ENCODE measurements at regions not wholly inside any gene's neighbourhood (a gene's known extent, or its start where the extent isn't known, plus 50 kb on each side); places are given as distances from the start of the nearest gene placed in this dataset.

DNA sequence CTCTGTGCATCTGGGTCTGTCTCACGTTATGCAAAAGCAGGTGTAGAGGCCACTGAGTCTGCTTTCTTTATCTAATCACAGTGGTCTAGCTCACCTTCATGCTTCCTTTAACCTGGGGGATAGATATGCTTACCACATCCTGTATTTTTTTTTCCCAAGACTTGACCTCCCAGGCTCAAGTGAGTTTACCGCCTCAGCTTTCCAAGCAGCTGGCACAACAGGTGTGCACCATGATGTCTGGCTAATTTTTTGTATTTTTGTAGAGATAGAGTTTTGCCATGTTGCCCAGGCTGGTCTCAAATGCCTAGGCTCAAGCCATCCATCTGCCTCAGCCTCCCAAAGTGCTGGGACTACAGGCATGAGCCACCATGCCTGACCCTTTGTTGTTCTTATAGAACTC lies 236.0 kb downstream of the ATP23 start:
- TF ChIP-seq, protein P1, sequence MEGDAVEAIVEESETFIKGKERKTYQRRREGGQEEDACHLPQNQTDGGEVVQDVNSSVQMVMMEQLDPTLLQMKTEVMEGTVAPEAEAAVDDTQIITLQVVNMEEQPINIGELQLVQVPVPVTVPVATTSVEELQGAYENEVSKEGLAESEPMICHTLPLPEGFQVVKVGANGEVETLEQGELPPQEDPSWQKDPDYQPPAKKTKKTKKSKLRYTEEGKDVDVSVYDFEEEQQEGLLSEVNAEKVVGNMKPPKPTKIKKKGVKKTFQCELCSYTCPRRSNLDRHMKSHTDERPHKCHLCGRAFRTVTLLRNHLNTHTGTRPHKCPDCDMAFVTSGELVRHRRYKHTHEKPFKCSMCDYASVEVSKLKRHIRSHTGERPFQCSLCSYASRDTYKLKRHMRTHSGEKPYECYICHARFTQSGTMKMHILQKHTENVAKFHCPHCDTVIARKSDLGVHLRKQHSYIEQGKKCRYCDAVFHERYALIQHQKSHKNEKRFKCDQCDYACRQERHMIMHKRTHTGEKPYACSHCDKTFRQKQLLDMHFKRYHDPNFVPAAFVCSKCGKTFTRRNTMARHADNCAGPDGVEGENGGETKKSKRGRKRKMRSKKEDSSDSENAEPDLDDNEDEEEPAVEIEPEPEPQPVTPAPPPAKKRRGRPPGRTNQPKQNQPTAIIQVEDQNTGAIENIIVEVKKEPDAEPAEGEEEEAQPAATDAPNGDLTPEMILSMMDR (IDR thresholded peaks at IDR 0.05) = no peak
- Mint-ChIP-seq H3K4me1 (ENCODE audit: low read depth) (no peaks in the 10 kb centered on the region), H3K27me3 (peaks cover 57% of the 10 kb centered on the region)

DNA sequence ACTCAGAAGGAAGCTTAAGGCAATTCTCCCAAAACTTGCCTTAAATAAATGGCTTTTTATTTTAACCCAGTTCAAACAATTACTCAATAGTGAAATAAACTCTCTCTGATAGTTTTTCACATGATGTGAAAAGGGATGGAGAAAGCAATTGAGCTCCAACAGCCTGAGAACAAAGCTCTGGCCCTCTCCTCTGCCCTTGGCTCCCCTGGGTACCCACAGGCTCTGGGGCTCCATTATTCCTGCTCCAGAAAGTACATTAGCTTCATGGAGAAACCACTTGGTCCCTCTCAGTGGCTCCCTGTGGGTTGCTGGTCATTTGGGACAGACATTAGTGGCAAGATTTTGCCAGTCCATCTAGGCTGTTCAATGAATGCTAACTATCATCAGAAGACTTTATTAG lies 242.8 kb downstream of the ATP23 start:
- Mint-ChIP-seq H3K4me1 (ENCODE audit: low read depth) (no peaks in the 10 kb centered on the region), H3K27ac (no peak overlapping the region), H3K4me3 (no peak overlapping the region), H3K27me3 (peaks cover 23% of the 10 kb centered on the region), H3K9me3 (peaks cover 4% of the 10 kb centered on the region), H3K36me3 (ENCODE audit: low read depth) (no peaks in the 10 kb centered on the region)
- intact Hi-C loops (cut with DNase I, micrococcal nuclease) = no loop called here
- CTCF ChIA-PET = no interaction called here
- no peak overlapping the region for H3K4me3 ChIP-seq (ENCODE audit: low read length)
- no peaks in the 10 kb centered on the region for H3K36me3 ChIP-seq (ENCODE audit: insufficient read depth, low read length)
- TF ChIP-seq, protein P1 (IDR thresholded peaks at IDR 0.05) = no peak
- H3K27me3 ChIP-seq (ENCODE audit: control insufficient read depth in 1 of 2, insufficient read depth in 2 of 2, low read length in 2 of 2) = peaks cover 0 to 6% of the 10 kb centered on the region in 2 experiments
- no peak for DNase-seq
- POLR2A ChIA-PET = no interaction called here
- ATAC-seq (ENCODE audit: poor library complexity) = no peak
- peaks cover 0 to 7% of the 10 kb centered on the region in 2 experiments for H3K9me3 ChIP-seq (ENCODE audit: control insufficient read depth in 1 of 2, insufficient read depth in 1 of 2, low read length in 2 of 2)
- no peaks in the 10 kb centered on the region for H3K4me1 ChIP-seq (ENCODE audit: insufficient read depth, low read length)
- H3K27ac ChIP-seq (ENCODE audit: low read depth in 1 of 2, low read length in 2 of 2) = no peak overlapping the region

More for the DNA sequence above, 236.0 kb downstream of the ATP23 start:
- H3K9me3 Mint-ChIP-seq = no peaks in the 10 kb centered on the region
- no peaks in the 10 kb centered on the region for H3K36me3 Mint-ChIP-seq (ENCODE audit: low read depth)
- no peaks in the 10 kb centered on the region for H3K4me1 ChIP-seq (ENCODE audit: insufficient read depth, low read length)
- intact Hi-C loops (cut with DNase I, micrococcal nuclease) = no loop called here
- no peaks in the 10 kb centered on the region for H3K9me3 ChIP-seq (ENCODE audit: control insufficient read depth in 1 of 2, insufficient read depth in 1 of 2, low read length in 2 of 2)
- POLR2A ChIA-PET = no interaction called here
- no peak overlapping the region for H3K4me3 Mint-ChIP-seq
- H3K4me3 ChIP-seq (ENCODE audit: low read length) = no peak overlapping the region
- H3K27ac Mint-ChIP-seq = no peak overlapping the region
- peaks cover 5 to 6% of the 10 kb centered on the region in 2 experiments for H3K27me3 ChIP-seq (ENCODE audit: control insufficient read depth in 1 of 2, insufficient read depth in 2 of 2, low read length in 2 of 2)
- no peak overlapping the region for H3K27ac ChIP-seq (ENCODE audit: low read depth in 1 of 2, low read length in 2 of 2)
- DNase-seq (no peak), ATAC-seq (ENCODE audit: poor library complexity) (no peak)
- no peaks in the 10 kb centered on the region for H3K36me3 ChIP-seq (ENCODE audit: insufficient read depth, low read length)
- CTCF ChIA-PET = no interaction called here

DNA sequence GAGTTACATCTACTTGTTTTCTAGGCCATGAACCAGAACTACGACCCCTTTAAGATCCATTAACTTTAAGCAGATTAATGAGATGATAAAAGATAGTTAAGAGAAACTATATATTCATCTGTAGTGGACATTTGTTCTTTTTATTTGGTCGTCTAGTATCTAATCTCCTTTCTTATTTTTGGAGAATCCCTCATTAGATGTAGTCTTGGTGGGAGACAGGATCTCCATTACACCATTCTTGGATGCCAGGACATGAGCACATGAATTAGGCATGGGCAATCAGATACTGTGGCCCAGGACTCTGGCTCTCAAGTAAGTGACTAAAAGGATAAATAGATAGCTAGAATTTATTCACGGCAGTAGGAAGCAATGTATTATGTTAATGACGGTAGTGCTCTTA lies 245.0 kb downstream of the ATP23 start:
- Histone ChIP-seq H3K4me3 (ENCODE audit: low read length) (no peak overlapping the region), H3K27ac (ENCODE audit: low read depth in 1 of 2, low read length in 2 of 2) (no peak overlapping the region), H3K36me3 (ENCODE audit: insufficient read depth, low read length) (no peaks in the 10 kb centered on the region), H3K27me3 (ENCODE audit: control insufficient read depth in 1 of 2, insufficient read depth in 2 of 2, low read length in 2 of 2) (no peaks in the 10 kb centered on the region), H3K9me3 (ENCODE audit: control insufficient read depth in 1 of 2, insufficient read depth in 1 of 2, low read length in 2 of 2) (peaks cover 0 to 7% of the 10 kb centered on the region in 2 experiments), H3K4me1 (ENCODE audit: insufficient read depth, low read length) (no peaks in the 10 kb centered on the region)
- H3K27me3 Mint-ChIP-seq = peaks cover 6% of the 10 kb centered on the region
- no peak overlapping the region for H3K27ac Mint-ChIP-seq
- no peaks in the 10 kb centered on the region for H3K4me1 Mint-ChIP-seq (ENCODE audit: low read depth)
- no peak for ATAC-seq (ENCODE audit: poor library complexity)
- no peak for DNase-seq
- H3K9me3 Mint-ChIP-seq = peaks cover 4% of the 10 kb centered on the region
- H3K36me3 Mint-ChIP-seq (ENCODE audit: low read depth) = no peaks in the 10 kb centered on the region
- ChIA-PET CTCF (no interaction called here), POLR2A (interaction anchor here (0.5 kb wide), 1 partner anchor 35 kb away, joined by 3 read pairs; no protein-coding TSS in a partner anchor)
- H3K4me3 Mint-ChIP-seq = no peak overlapping the region
- TF ChIP-seq, protein P1 (IDR thresholded peaks at IDR 0.05) = no peak
- intact Hi-C loops (cut with DNase I, micrococcal nuclease) = no loop called here
